ENCODE measurements at regions not wholly inside any gene's neighbourhood (a gene's known extent, or its start where the extent isn't known, plus 50 kb on each side); places are given as distances from the start of the nearest gene placed in this dataset.

- TF ChIP-seq CTCF (IDR thresholded peaks at IDR 0.05) (no peak), POLR2AphosphoS5 (IDR thresholded peaks at IDR 0.05) (no peak)
Measured at GRCh38 chr14:57057803-57058202, 210.9 kb downstream of the EXOC5 start.
